Dedifferentiated amniotic fluid mesenchymal stem cell (primary cell): ENCODE measurements at regions not wholly inside any gene's neighbourhood (a gene's known extent, or its start where the extent isn't known, plus 50 kb on each side); places are given as distances from the start of the nearest gene placed in this dataset.

Experiments
- DNase-seq: peaks from one replicate; pipeline ENCODE4 v3.0.0-alpha.2; 2016; ENCODE audit errors: extremely low spot score

DNA sequence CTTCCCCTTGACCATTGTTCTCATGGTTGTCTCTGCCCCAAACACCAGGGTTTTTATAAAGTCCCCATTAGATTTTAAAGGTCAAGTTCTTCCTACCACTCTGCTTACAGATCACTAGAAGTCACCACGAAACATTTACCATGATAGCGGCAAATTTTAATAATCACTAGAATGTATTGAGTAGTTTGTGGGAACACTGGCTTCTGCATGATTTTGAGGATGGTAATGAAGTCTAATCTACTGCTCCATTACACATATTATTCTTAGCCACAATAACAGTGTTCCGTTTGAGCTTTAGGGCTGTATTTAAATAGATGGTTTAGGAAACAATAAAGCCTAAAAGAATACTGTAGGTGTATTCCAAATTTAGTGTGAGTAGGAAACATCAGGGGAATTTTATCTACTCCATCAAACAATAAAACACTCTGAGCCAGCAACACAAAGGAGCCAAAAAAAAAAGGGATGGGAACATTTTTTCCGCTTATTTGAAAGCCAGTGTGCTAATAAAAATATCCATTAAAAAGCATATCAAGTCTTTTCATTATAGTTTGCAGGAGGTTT lies 49.7 kb downstream of the KLF12 start:
- DNase-seq, result no peak

DNA sequence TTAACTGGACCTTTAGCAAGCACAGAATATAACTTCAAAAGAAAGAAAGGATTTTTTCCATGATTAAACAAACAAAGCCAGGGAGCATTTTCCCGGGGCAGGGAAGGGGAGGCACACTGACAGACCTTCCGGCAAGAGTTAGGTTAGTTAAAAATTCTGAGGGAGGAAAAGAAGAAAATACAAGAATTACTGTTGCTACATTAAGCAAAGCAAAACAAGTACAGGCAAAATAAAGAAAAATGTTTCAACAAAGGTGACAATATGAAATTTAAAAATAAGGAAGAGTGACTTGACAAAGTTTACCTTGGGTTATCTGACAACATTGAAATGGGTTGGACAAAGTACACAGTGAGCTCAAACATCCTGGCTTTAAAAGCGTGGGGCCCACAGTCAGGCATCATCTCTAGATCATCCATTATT lies 51.5 kb downstream of the KLF12 start:
- no peak for DNase-seq

DNA sequence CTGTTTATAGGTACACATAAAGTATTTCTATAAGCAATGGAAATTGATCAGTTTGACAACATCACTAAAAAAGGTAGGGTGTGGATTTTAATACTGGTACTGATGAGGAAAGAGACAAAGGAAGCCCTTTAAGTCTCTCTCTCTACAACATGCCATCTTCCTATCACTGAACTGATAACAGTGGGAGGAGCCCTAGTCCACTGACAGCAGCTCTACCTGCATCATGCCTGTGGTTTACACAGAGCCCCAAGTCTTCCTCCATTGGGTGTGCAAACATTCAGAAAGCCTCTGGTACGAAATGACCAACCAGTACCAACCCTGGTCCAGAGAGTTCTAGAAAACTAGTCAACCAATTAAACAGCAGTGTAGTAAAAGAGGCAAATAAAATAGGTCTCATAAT lies 53.4 kb downstream of the KLF12 start:
- DNase-seq, result no peak

DNA sequence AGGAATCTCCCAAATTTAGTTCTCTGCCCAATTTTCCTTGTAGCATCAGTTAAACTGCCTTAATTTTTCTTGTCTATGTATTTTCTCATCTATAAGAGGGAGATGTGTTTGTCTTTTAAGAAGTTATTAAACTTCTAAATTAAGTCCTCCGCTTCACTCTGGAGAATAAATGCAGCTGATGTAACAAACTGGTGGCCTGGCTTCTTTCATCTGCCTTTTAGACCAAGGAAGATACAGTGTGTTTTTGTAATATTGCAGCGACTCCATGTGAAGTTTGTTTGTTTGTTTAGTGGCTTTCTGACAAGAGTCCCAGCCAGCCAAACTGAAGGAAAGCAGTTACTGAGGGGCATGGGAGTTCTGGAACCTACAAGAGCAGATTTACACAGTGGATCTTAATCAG lies 56.4 kb downstream of the KLF12 start:
- DNase-seq, result no peak

DNA sequence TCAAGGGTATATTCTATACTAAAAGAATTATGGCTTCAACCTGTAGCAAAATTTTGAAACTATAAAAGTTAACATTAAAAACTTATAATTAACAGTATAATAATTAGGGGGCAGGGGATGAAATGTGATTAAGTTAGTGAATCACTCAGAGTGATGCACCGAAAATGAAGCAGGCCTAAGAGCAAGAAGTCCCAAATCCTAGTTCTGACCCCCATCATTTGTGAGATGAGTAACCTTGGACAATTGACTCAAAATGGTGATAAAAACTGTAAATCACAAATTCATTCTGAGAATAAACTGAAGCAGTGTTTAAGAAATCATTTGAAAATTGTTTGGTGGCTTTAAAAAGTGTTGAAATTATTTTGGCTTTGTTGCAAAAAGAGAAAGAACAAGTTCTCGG lies 56.8 kb downstream of the KLF12 start:
- no peak for DNase-seq

DNA sequence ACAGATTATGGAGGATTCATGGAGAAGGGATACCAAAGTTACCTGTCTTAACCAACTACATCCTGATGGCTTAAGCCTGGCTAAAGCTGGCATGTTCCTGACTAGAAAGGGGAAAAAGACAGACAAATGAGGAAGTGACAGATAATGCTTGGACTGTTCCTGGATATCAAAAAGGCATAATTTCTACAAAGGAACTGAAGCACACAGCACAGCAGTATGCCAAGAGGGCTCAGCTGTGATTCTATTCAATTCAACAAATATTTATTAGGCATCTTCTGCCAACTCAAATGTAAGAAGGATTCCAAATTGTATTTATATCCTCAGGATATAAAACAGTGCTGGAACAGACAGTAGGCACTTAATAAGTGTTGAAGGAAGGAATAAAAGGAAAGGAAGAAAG lies 59.5 kb downstream of the KLF12 start:
- no peak for DNase-seq

DNA sequence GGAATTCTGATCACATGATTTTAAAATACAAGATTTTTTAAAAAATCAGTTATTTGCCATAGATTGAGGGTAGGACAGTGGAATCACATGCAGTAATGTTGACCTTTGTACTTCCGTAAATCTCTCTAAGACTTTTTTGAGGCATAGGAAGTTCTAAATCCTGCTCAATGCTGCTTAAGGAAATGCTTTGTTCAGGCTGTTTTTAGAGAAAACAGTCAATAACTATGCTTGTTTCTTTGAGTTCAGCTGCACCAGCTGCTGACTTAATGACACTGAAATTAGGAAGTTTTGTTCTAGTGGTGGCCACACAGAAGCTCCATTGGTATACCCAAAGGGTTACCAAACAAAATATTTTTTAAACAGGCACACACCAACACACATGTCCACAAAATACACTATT lies 60.9 kb downstream of the KLF12 start:
- no peak for DNase-seq

DNA sequence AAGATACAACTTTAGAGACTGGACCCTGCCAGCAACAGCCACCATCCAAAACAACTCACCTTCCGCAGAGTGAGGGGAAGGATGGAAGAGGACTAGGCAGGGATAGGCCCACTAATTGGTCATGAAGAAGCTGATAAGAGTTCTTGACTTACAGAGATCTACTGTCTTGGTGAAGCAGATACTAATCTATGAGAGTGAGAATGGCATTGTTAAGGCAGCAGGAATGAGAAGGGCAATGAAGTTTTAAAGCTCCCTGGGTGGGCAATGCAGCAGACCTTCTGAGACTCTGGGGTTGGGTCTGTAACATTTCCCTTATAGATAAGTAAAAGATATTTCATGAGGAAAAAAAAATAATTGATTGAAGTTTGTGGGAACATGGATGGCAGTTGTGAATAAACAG lies 63.7 kb downstream of the KLF12 start:
- no peak for DNase-seq

DNA sequence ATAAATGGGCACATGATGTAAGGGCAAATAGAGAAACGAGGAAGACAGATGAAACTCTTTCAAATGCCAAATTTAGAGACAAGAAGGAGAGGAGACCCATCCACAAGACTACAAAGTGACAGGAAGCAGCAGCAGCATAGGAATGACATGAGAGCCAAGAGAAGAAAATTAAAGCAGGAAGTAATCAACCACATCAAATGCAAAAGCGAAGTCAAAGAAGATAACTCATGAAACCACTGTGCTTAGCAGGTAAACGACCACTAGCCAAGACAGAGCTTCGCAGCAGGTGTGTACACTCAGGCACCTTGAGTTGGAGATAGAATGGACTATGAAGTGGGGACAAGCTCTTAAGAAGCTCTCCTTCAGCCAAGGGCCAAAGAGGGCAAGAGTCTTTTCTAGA lies 64.1 kb downstream of the KLF12 start:
- no peak for DNase-seq

DNA sequence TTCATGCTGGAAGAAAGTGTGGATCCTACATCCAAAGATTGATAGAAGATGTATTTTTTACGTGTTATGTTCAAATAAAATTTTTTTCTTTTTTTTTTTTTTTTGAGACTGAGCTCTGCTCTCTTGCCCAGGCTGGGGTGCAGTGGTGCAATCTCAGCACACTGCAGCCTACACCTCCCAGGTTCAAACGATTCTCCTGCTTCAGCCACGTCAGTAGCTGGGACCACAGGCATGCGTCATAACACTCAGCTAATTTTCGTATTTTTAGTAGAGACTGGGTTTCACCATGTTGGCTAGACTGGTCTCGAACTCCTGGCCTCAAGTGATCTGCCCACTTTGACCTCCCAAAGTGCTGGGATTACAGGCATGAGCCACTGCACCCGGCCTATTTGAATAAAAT lies 65.7 kb downstream of the KLF12 start:
- no peak for DNase-seq

DNA sequence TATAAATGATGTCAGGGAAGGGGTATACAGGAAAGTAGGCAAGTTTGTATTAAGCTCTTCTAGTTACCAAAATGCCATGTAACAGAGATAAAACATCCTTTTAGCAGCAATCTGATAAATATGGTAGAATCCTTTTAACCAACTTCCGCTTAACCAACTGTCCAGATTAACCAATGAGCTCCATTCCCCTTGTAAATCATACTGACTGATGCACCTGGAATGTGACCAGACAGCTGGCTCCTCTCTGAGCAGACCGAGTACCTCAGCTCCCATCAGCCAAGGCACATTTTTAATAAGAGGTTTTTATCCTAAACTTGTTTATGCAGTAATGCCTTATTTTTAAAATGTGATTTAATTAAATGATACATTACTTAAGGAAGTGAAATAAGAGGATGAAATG lies 66.4 kb downstream of the KLF12 start:
- DNase-seq, result no peak

DNA sequence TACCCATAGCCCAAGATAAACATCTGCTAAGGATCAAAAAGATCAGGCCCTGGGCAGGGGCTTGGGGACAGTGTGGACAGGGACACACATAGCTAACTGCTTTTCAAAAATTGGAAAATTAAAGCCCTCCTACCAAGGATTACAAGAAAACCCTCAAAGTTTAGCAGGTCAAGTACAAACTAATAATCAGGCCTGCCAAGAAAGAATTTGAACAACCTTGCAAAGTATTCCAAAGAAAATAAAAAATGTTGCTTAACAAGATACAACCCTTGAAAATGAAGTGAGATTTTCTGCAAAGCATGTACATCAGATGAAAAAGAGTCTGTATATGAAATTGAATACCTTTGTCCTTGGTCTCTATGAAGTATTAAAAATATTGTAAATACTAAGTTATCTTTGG lies 67.3 kb downstream of the KLF12 start:
- no peak for DNase-seq

DNA sequence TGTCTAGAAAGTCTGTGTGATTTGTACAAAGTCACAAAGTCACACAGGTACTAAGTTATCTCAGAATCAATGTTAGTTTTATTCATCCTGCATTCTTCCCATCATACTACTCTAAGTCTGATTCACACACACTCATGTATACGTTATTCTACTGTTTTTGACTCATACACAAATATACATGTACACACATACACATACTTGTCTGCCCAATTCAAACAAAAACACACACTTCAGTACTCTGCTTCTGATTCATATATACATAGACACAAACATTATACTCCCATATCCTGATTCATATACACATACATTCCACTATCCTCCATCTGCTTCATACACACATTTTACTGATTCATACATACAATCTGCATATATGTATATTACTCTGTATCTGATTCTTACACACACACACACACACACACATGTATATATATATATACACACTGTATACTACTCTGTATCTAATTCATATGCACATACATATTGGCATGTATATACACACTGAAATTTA lies 69.3 kb downstream of the KLF12 start:
- no peak for DNase-seq

DNA sequence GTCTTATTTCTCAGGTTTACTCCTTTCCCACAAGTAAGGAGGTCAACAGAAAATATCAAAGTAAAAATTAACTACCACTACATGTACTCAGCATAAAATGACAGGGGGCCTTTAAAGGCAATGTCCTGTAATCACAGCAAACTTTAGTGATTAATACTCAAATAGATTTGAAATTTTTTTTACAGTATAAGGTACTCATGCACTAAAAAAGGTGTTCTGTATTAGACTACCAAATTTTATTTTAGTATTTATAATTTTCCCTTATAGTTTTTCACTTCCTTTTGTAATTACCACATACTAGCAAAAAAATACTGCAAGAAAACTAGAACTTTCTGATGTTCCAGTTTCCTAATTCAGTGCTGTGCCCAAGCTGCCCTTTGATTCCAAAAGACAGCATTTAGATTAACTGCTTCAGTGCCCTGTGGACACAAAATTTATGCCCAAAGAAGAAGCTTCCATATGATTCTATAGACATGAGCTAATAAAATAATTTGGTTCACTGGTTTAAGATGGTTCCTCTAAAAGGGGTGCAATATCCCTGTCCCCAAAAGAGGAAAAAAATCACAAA lies 70.6 kb downstream of the KLF12 start:
- DNase-seq, result no peak

DNA sequence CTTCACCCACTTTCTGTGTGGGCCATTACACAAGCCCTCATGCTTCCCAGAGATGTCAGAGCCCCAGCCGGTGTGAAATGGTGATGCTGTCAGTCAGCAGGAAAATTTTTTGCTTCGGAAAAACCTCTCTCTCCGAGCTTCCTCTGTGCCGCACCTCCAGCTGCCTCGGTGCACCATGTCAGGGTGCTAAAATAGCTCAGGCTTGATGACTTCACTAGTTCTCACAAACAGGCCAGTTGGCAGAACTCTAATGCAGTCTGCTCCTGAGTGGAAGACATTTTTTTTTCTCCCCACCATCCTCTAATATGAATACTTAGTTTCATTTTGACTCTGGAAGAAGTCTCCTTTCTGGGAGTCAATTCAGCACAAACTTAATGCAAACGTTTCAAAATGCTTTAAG lies 71.3 kb downstream of the KLF12 start:
- DNase-seq, result no peak

DNA sequence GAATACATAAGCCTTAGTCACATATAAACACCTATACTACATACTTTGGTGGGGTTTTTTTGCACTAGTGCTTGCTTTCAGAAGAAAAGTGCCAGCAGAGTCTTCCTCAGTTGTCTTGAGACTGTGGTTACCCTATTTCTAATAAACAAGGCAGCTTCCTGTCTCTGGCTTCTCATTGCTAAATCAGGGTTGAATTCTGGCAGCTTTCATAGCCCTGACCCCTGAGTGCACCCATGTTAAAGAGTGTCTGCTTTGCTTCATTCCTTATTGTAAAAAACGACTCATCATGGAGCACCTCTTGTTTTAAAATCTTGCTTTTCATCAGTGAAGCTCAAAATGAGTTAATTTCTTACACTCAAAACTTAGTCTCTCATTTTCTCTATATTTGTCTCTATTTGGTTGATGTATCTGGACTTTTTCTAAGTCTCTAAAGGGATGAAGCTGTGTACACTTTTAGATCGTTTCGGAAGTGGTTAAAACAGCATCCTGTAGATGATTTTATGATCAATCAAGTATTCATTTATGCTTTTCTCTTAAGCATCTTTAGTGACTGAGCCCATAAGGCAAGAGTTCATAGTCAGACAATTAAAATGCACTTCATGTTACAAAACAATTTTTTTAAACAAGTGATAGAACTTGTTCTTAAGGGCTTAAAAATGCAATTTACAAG lies 72.1 kb downstream of the KLF12 start:
- DNase-seq, result no peak

DNA sequence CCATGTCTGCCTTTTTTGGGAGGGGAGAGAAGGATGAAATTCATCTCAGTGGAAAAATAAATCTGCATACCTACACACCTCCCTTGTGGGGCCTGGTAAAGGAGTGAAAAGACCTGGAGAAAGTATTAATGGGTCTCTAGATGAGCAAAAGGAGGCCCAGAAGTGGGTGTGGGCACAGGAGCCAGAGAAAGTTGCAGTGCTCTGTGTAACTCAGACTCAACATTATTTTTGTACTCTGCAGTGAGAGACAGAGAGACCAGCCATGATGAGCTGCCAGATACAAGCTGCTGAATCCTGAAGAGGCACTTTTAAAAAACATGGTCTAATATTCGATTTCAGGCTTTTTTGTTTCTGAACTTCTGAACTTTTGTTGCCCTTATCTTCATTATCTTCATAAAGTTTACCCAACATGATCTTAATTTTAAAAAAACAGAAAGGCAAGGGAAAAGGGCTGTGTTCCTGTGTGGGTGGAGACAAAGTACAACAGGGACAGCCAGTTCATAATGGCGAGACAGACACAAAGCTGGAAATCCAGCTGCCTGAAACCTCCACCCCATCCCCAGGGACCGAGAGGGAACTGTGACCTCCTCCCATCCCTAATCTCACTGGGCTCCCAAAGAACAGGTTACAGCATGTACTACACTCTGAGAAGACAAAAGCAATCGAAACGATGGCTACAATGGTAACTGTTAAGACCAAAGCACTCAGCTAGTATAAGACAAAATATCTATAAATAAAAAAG lies 77.2 kb downstream of the KLF12 start:
- no peak for DNase-seq

DNA sequence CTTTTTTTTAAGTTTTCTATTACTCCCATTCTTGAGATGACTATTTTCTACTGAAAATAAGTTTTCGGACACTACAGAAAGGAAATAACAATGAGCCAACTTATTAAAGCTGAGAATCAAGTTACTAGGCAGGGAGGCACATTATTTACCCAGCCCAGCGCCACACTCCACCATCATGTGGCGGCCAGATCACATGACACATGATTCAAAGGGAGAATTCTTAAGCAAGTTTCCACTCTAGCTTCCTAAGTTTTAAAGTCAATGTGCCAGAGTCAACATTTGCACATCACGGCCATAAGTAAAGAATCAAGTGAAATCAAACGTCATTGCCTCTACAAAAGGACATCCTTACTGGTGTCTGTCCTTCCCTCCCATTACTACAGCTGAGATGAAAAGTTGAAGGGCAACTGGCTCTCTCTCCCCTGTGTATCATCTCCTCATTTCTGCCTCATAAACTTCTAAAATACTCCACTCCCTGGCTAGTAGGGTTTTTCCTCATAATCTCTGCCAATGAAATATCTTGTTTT lies 81.7 kb downstream of the KLF12 start:
- no peak for DNase-seq

DNA sequence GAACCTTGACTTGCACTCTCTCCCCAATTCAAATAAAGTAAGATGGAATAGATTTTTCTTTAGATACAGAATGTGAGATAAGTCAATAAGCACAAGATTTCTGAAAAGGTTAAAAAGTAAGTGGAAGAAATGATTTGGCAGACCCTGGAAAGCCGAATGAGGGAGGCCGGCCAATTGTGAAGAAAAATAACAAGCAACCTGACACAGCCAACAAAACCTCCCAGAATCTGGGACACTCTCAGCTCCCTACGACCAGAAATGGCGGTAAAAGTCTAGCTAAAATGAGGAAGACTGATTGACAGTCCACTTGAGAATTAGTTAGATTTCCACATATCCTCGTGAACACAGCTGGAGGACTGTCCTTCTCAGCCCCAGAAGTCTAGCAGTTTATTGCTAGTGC lies 85.4 kb downstream of the KLF12 start:
- DNase-seq, result no peak

DNA sequence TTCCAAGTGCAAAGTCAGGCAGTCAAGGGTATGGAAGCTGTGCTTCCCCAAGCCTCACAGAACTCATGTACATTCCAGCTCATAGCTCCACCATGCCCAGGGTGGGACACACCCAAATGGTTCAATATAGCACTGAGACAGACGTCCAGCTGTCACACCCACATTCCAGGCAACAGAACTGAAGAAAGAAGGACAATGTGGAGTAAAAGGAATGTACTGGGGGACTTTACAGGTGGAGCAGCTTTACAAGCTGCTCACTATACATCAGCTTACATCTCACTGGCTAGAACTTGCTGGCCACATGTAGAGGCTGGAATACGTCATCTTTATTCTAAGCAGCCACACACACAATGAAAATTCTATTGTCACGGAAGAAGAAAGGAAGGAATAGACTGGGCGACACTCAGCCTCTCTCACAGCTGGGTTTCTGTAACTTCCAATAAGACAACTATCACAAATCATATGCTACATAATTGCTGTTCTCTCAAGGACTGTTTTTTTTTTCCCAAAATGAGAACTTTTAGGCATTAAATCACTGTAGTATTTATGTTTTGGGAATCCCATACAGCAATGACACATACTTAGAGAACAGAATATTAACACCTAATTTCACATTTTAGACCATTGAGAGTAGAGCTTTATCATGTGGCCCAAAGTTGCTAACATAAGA lies 86.1 kb downstream of the KLF12 start:
- peak; percentile 29 for DNase-seq

DNA sequence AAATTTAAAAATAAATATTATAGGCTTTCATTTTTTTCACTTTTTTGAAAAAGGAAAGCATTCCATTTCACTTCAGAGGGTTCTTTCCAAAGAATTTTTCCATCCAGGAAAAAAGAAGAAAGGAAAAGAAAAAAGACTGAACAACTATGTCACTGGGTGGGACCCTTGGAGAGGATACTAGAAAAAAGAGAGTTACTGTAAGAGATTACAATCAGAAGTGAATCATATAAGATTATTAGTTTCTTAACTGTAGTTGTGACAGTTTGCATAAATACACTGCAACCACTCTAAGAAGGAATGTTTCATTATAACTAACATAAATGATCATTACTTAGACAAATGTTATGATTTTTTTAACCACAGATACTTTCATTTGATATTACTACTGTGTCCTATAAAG lies 87.8 kb downstream of the KLF12 start:
- DNase-seq, result peak; percentile 32

DNA sequence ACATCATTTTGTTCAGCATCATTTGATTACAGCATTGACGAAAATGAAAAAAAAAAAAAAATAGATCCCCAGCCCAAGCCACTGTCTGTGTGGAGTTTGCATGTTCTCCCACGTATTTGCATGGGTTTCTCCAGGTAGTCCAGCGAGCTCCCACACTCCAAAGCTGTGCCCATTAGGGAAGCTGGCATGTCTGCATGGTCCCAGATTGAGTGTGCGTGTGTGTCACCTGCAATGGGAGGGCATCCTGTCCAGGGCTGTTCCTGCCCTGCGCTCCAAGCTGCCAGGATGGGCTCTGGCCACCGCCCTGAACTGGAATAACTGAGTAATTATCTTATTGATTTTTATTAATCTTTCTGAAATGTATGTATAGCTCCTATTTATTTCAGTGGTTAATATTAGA lies 88.6 kb downstream of the KLF12 start:
- DNase-seq, result no peak
